ENCODE measurements at regions not wholly inside any gene's neighbourhood (a gene's known extent, or its start where the extent isn't known, plus 50 kb on each side); places are given as distances from the start of the nearest gene placed in this dataset.
"Not testable (repeated sequence)": the region's sequence is repeated elsewhere in the genome, so short reads cannot be mapped to it uniquely, and the experiment has no call there.

GRCh38 chr11:24181395-24182047 is 315.3 kb upstream of the LUZP2 start:
- Histone ChIP-seq H3K27me3 (no peaks in the 10 kb centered on the region), H3K27ac (no peak overlapping the region), H3K4me3 (no peak overlapping the region), H3K9me3 (replicated peaks in 1 of 3) (no peaks in the 10 kb centered on the region), H3K36me3 (replicated peaks in 1 of 2) (no peaks in the 10 kb centered on the region), H3K4me1 (replicated peaks in 1 of 2) (no peaks in the 10 kb centered on the region)
- 71 to 86% (median 73%) methylated on average over 5 to 6 of the region's 6 CpGs for WGBS, 4 donors
- DNase-seq, result no peak
- intact Hi-C loops (cut with DNase I), result no loop called here
- TF ChIP-seq CTCF (IDR thresholded peaks at IDR 0.05) (no peak), POLR2A (IDR thresholded peaks at IDR 0.05) (no peak)

- H3K27ac ChIP-seq; intact Hi-C loops (cut with DNase I); H3K27me3 ChIP-seq; DNase-seq; H3K36me3 ChIP-seq (replicated peaks in 1 of 2); H3K4me3 ChIP-seq; H3K4me1 ChIP-seq (replicated peaks in 1 of 2); H3K9me3 ChIP-seq (replicated peaks in 1 of 3): not testable (repeated sequence)
- 65 to 86% (median 81%) methylated on average over 1 to 2 of the region's 2 CpGs for WGBS, 4 donors
Observed at GRCh38 chr11:24185535-24185934, 311.3 kb upstream of the LUZP2 start.

- Histone ChIP-seq H3K4me3 (no peak overlapping the region), H3K4me1 (replicated peaks in 1 of 2) (no peaks in the 10 kb centered on the region), H3K9me3 (replicated peaks in 1 of 3) (no peaks in the 10 kb centered on the region), H3K27me3 (no peaks in the 10 kb centered on the region), H3K36me3 (replicated peaks in 1 of 2) (no peaks in the 10 kb centered on the region), H3K27ac (no peak overlapping the region)
- WGBS, 4 donors, result 67 to 78% (median 73%) methylated on average over 2 of the region's 2 CpGs
- intact Hi-C loops (cut with DNase I), result no loop called here
- no peak for DNase-seq
- TF ChIP-seq POLR2A (IDR thresholded peaks at IDR 0.05), result no peak
- TF ChIP-seq CTCF (IDR thresholded peaks at IDR 0.05), result no peak
Observed at GRCh38 chr11:24196733-24197132, 300.1 kb upstream of the LUZP2 start.

- Histone ChIP-seq H3K36me3 (replicated peaks in 1 of 2) (no peaks in the 10 kb centered on the region), H3K27me3 (no peaks in the 10 kb centered on the region), H3K27ac (no peak overlapping the region), H3K9me3 (replicated peaks in 1 of 3) (no peaks in the 10 kb centered on the region), H3K4me3 (no peak overlapping the region), H3K4me1 (replicated peaks in 1 of 2) (no peaks in the 10 kb centered on the region)
- no peak for DNase-seq
- intact Hi-C loops (cut with DNase I), result no loop called here
- WGBS, 4 donors, result 85 to 92% (median 86%) methylated on average over 5 of the region's 5 CpGs
- TF ChIP-seq POLR2A (IDR thresholded peaks at IDR 0.05), result no peak
- no peak for TF ChIP-seq CTCF (IDR thresholded peaks at IDR 0.05)
Observed at GRCh38 chr11:24198481-24198880, 298.4 kb upstream of the LUZP2 start.

- no peaks in the 10 kb centered on the region for H3K36me3 ChIP-seq (replicated peaks in 1 of 2)
- intact Hi-C loops (cut with DNase I), result no loop called here
- H3K27ac ChIP-seq, result no peak overlapping the region
- TF ChIP-seq POLR2A (IDR thresholded peaks at IDR 0.05) (no peak), CTCF (IDR thresholded peaks at IDR 0.05) (no peak)
- H3K9me3 ChIP-seq (replicated peaks in 1 of 3), result no peaks in the 10 kb centered on the region
- no peak for DNase-seq
- WGBS, 4 donors, result 72 to 83% (median 74%) methylated on average over 1 of the region's 1 CpG
- no peak overlapping the region for H3K4me3 ChIP-seq
- no peaks in the 10 kb centered on the region for H3K27me3 ChIP-seq
- no peaks in the 10 kb centered on the region for H3K4me1 ChIP-seq (replicated peaks in 1 of 2)
Observed at GRCh38 chr11:24199461-24199860, 297.4 kb upstream of the LUZP2 start.
